Mesothelial cell of epicardium (in vitro differentiated cells): ENCODE measurements at regions not wholly inside any gene's neighbourhood (a gene's known extent, or its start where the extent isn't known, plus 50 kb on each side); places are given as distances from the start of the nearest gene placed in this dataset.

Experiments
- DNase-seq, 2 experiments: peaks; one replicate each; pipeline ENCODE4 v3.0.0; 2021; ENCODE audit warnings: low spot score in 2 of 2; ENCODE audit not compliant: unreplicated experiment in 2 of 2
- H3K27ac Mint-ChIP-seq: 2 replicates; pipeline ENCODE4 v1.8.0; 2021; ENCODE audit warnings: mixed read lengths
- H3K27me3 Mint-ChIP-seq: 2 replicates; pipeline ENCODE4 v1.8.0; 2021; ENCODE audit warnings: low read depth, mixed read lengths
- H3K36me3 Mint-ChIP-seq: 2 replicates; pipeline ENCODE4 v1.8.0; 2021; ENCODE audit warnings: mixed read lengths
- H3K4me1 Mint-ChIP-seq: 2 replicates; pipeline ENCODE4 v1.8.0; 2021; ENCODE audit warnings: mixed read lengths
- H3K4me3 Mint-ChIP-seq: 2 replicates; pipeline ENCODE4 v1.8.0; 2021; ENCODE audit warnings: mild to moderate bottlenecking, moderate library complexity, mixed read lengths
- H3K9me3 Mint-ChIP-seq: 2 replicates; pipeline ENCODE4 v1.8.0; 2021; ENCODE audit warnings: mixed read lengths
- CTCF ChIP-seq: fragments of 200-600 bp; sonication (generic); IDR thresholded peaks from one replicate; pipeline ENCODE4 v1.5.0; 2021; ENCODE audit warnings: antibody characterized with exemption; ENCODE audit not compliant: unreplicated experiment

- Mint-ChIP-seq H3K4me3 (no peak overlapping the region), H3K36me3 (no peaks in the 10 kb centered on the region), H3K27me3 (no peaks in the 10 kb centered on the region), H3K4me1 (peaks cover 25% of the 10 kb centered on the region), H3K9me3 (no peaks in the 10 kb centered on the region), H3K27ac (peak overlapping the region; percentile 40)
- no peak for TF ChIP-seq CTCF
- DNase-seq: no peak
Observed at GRCh38 chr1:67956116-67956515, 94.3 kb downstream of the DIRAS3 start.

GRCh38 chr1:67955591-67955990 lies 94.8 kb downstream of the DIRAS3 start:
- Mint-ChIP-seq H3K27me3 (no peaks in the 10 kb centered on the region), H3K4me3 (no peak overlapping the region), H3K27ac (peak overlapping the region; percentile 40), H3K4me1 (peaks cover 25% of the 10 kb centered on the region), H3K9me3 (no peaks in the 10 kb centered on the region), H3K36me3 (no peaks in the 10 kb centered on the region)
- TF ChIP-seq CTCF: no peak
- DNase-seq: no peak

GRCh38 chr1:67953301-67953700 lies 97.1 kb downstream of the DIRAS3 start:
- no peak for TF ChIP-seq CTCF
- no peaks in the 10 kb centered on the region for H3K9me3 Mint-ChIP-seq
- H3K27ac Mint-ChIP-seq: no peak overlapping the region
- no peak overlapping the region for H3K4me3 Mint-ChIP-seq
- no peaks in the 10 kb centered on the region for H3K36me3 Mint-ChIP-seq
- DNase-seq: no peak
- H3K27me3 Mint-ChIP-seq: no peaks in the 10 kb centered on the region
- H3K4me1 Mint-ChIP-seq: peaks cover 25% of the 10 kb centered on the region

GRCh38 chr1:67952071-67952470 lies 98.4 kb downstream of the DIRAS3 start:
- no peak for DNase-seq
- Mint-ChIP-seq H3K9me3 (no peaks in the 10 kb centered on the region), H3K36me3 (no peaks in the 10 kb centered on the region), H3K4me1 (peaks cover 16% of the 10 kb centered on the region), H3K27ac (no peak overlapping the region), H3K4me3 (no peak overlapping the region), H3K27me3 (no peaks in the 10 kb centered on the region)
- TF ChIP-seq CTCF: no peak

- TF ChIP-seq CTCF: no peak
- Mint-ChIP-seq H3K4me3 (no peak overlapping the region), H3K4me1 (peaks cover 10% of the 10 kb centered on the region), H3K27me3 (no peaks in the 10 kb centered on the region), H3K27ac (no peak overlapping the region), H3K36me3 (no peaks in the 10 kb centered on the region), H3K9me3 (no peaks in the 10 kb centered on the region)
- no peak for DNase-seq
Observed at GRCh38 chr1:67951014-67951413, 99.4 kb downstream of the DIRAS3 start.
